MM.1S (cell line): ENCODE measurements at regions not wholly inside any gene's neighbourhood (a gene's known extent, or its start where the extent isn't known, plus 50 kb on each side); places are given as distances from the start of the nearest gene placed in this dataset.
A peak's percentile ranks its signal among the peaks of the same experiment; 100 is the strongest.

Source experiments
- DNase-seq: peaks from one replicate; pipeline ENCODE4 v3.0.0-alpha.2; 2015
- H2AFZ ChIP-seq: fragments of 300-600 bp; sonication (generic); 2 replicates; pipeline ENCODE4 v1.6.0; 2016; ENCODE audit warnings: antibody characterized with exemption, low read length
- H3F3A ChIP-seq: fragments of 300-600 bp; sonication (generic); 2 replicates; pipeline ENCODE4 v1.6.1; 2016; ENCODE audit warnings: mild to moderate bottlenecking, antibody characterized with exemption, low read length, moderate library complexity, mixed read lengths; ENCODE audit not compliant: insufficient read depth
- H3K27ac ChIP-seq: fragments of 300-600 bp; sonication (generic); 2 replicates; pipeline ENCODE4 v1.5.1; 2016; ENCODE audit warnings: mild to moderate bottlenecking, low read length
- H3K27me3 ChIP-seq: fragments of 300-600 bp; sonication (generic); replicated peaks from 2 replicates; pipeline ENCODE4 v1.6.0; 2016; ENCODE audit warnings: low read length; ENCODE audit not compliant: insufficient read depth
- H3K36me3 ChIP-seq: fragments of 300-600 bp; sonication (generic); replicated peaks from 2 replicates; pipeline ENCODE4 v1.6.1; 2016; ENCODE audit warnings: mild to moderate bottlenecking, low read length, mixed read lengths; ENCODE audit not compliant: insufficient read depth
- H3K4me1 ChIP-seq: fragments of 300-600 bp; sonication (generic); 2 replicates; pipeline ENCODE4 v1.6.1; 2016; ENCODE audit warnings: low read length, mixed read lengths
- H3K4me2 ChIP-seq: fragments of 300-600 bp; sonication (generic); 2 replicates; pipeline ENCODE4 v1.6.0; 2016; ENCODE audit warnings: low read depth, low read length
- H3K4me3 ChIP-seq: fragments of 300-600 bp; sonication (generic); 2 replicates; pipeline ENCODE4 v1.5.1; 2016; ENCODE audit warnings: low read length, mixed read lengths
- H3K79me2 ChIP-seq: fragments of 300-600 bp; sonication (generic); 2 replicates; pipeline ENCODE4 v1.6.1; 2016; ENCODE audit warnings: mixed run types, low read length, mixed read lengths
- H3K9ac ChIP-seq: fragments of 300-600 bp; sonication (generic); 2 replicates; pipeline ENCODE4 v1.6.1; 2016; ENCODE audit warnings: low read length, mixed read lengths
- H3K9me2 ChIP-seq: fragments of 300-600 bp; sonication (generic); replicated peaks from 2 replicates; pipeline ENCODE4 v1.6.1; 2016; ENCODE audit warnings: mild to moderate bottlenecking, low read length, mixed read lengths; ENCODE audit not compliant: insufficient read depth
- H3K9me3 ChIP-seq: fragments of 300-600 bp; sonication (generic); replicated peaks from 2 replicates; pipeline ENCODE4 v1.6.1; 2016; ENCODE audit warnings: mild to moderate bottlenecking, low read length, mixed read lengths; ENCODE audit not compliant: insufficient read depth
- H4K20me1 ChIP-seq: fragments of 300-600 bp; sonication (generic); 2 replicates; pipeline ENCODE4 v1.6.1; 2016; ENCODE audit warnings: mild to moderate bottlenecking, low read length, moderate library complexity, mixed read lengths; ENCODE audit not compliant: insufficient read depth
- CTCF ChIP-seq: fragments of 300-600 bp; sonication (generic); IDR thresholded peaks from 2 replicates; pipeline ENCODE4 v1.5.1; 2016; ENCODE audit warnings: antibody characterized with exemption, low read length, mixed read lengths
- EZH2 ChIP-seq: fragments of 300-600 bp; sonication (generic); optimal IDR thresholded peaks from 2 replicates; pipeline ENCODE3; 2017; ENCODE audit warnings: low read depth, mild to moderate bottlenecking, antibody characterized with exemption, low read length, mixed read lengths
- EZH2phosphoT487 ChIP-seq: fragments of 300-600 bp; sonication (generic); IDR thresholded peaks from 2 replicates; pipeline ENCODE4 v1.6.1; 2018; ENCODE audit warnings: antibody characterized with exemption, low read length

GRCh38 chr13:71382285-71382684, 484.7 kb downstream of the DACH1 start:
- Histone ChIP-seq H3F3A (no peaks in the 10 kb centered on the region), H3K79me2 (no peaks in the 10 kb centered on the region), H3K9me3 (no peaks in the 10 kb centered on the region), H2AFZ (no peak overlapping the region), H3K9me2 (no peaks in the 10 kb centered on the region), H3K4me1 (no peaks in the 10 kb centered on the region), H4K20me1 (no peaks in the 10 kb centered on the region), H3K4me3 (no peak overlapping the region), H3K27me3 (no peaks in the 10 kb centered on the region), H3K4me2 (no peak overlapping the region), H3K9ac (no peak overlapping the region), H3K36me3 (no peaks in the 10 kb centered on the region), H3K27ac (no peak overlapping the region)
- DNase-seq: no peak
- TF ChIP-seq EZH2phosphoT487 (no peak), EZH2 (no peak), CTCF (no peak)

- no peak overlapping the region for H3K4me2 ChIP-seq
- no peak overlapping the region for H2AFZ ChIP-seq
- no peak for DNase-seq
- H3K4me1 ChIP-seq: no peaks in the 10 kb centered on the region
- H3F3A ChIP-seq: no peaks in the 10 kb centered on the region
- H3K4me3 ChIP-seq: no peak overlapping the region
- H3K9me3 ChIP-seq: no peaks in the 10 kb centered on the region
- no peak overlapping the region for H3K9ac ChIP-seq
- no peak overlapping the region for H3K27ac ChIP-seq
- H4K20me1 ChIP-seq: no peaks in the 10 kb centered on the region
- no peaks in the 10 kb centered on the region for H3K36me3 ChIP-seq
- no peaks in the 10 kb centered on the region for H3K79me2 ChIP-seq
- no peak for TF ChIP-seq EZH2phosphoT487
- TF ChIP-seq CTCF: no peak
- no peak for TF ChIP-seq EZH2
- H3K9me2 ChIP-seq: no peaks in the 10 kb centered on the region
- no peaks in the 10 kb centered on the region for H3K27me3 ChIP-seq
These were observed 486.8 kb downstream of the DACH1 start for GRCh38 chr13:71380191-71380590.

GRCh38 chr13:71378961-71379905, 487.8 kb downstream of the DACH1 start:
- Histone ChIP-seq H3K9me3 (no peaks in the 10 kb centered on the region), H3K9ac (no peak overlapping the region), H3K27me3 (no peaks in the 10 kb centered on the region), H4K20me1 (no peaks in the 10 kb centered on the region), H3K4me2 (peak overlapping the region; percentile 51), H3K9me2 (no peaks in the 10 kb centered on the region), H3K36me3 (no peaks in the 10 kb centered on the region), H3K4me1 (no peaks in the 10 kb centered on the region), H3K4me3 (peak overlapping the region; percentile 16), H3K79me2 (no peaks in the 10 kb centered on the region), H2AFZ (0 out of 2 replicates have a peak overlapping the region, but pooled peaks have one; percentile 30), H3K27ac (no peak overlapping the region), H3F3A (no peaks in the 10 kb centered on the region)
- no peak for TF ChIP-seq CTCF
- no peak for TF ChIP-seq EZH2
- TF ChIP-seq EZH2phosphoT487: no peak
- peak; percentile 10 for DNase-seq
